Inflammatory macrophage treated with lipopolysaccharide for 1 hour (primary cell): ENCODE measurements at regions not wholly inside any gene's neighbourhood (a gene's known extent, or its start where the extent isn't known, plus 50 kb on each side); places are given as distances from the start of the nearest gene placed in this dataset.

Experiments used
- DNase-seq, 2 donors: peaks; one replicate each; pipeline ENCODE4 v3.0.0-alpha.2; 2020 to 2022

DNA sequence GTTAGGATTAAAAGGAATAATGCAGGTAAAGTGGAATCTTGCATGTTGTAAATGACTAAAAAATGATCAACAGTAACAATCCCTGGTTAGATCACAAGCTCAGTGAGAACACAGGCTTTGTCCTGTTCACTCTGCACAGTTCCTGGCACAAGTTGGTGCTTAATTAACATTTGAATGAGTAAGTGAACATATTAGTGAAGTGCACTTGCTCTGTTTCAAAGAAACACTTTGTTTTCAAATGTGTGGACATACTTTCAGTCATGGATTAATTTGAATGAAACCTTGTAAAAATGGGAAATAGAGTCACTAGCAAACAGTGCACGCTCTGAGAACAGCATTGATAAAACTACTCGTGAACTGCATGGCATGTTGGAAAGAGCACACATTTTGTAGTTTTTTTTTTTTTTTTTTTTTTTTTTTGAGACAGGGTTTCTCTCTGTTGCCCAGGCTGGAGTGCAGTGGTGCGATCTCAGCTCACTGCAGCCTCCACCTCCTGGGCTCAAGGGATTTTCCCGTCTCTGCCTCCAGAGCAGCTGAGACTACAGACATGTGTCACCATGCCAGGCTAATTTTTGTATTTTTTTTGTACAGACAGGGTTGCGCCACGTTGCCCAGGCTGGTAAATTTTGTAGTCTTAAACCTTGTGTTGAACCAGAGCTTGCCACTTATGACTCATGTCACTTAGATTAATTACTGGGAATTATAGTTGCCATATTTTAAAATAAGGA lies 159.9 kb downstream of the LURAP1L start:
- DNase-seq: no peak

DNA sequence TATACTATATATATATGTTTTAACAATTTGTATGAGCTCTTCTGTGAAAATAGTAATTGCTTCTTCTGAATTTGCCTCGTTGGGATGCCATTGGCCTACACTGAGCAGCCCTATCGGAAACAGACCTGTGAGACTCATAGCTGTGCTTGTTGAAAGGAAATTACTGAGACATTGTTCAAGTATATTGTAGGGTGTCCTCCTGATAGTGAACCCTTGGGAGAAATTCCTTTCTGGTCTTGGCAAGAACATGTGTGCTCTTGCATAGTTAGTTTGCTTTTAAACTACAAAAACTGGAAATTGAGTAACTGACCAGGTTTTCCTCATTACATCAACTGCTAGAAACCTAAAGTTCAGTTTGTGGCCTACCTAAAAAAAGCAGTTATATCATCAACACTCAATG lies 160.9 kb downstream of the LURAP1L start:
- DNase-seq: no peak

DNA sequence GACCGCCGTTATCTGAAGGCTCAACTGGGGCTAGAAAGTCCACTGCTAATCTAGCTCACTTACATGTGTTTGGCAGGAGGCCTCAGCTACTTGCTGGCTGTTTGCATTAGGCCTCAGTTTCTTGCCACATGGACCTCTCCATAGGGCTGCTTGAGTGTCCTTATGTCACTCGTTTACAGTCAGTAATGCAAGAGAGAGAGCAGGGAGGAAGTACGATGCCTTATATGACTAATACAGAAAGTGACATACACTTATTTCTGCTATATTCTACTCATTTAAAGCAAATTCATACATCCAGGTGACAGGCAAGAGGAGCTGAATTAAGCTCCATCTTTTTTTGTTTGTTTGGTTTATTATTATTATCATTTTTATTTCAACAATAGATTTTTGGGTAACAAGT lies 179.6 kb downstream of the LURAP1L start:
- DNase-seq: no peak

DNA sequence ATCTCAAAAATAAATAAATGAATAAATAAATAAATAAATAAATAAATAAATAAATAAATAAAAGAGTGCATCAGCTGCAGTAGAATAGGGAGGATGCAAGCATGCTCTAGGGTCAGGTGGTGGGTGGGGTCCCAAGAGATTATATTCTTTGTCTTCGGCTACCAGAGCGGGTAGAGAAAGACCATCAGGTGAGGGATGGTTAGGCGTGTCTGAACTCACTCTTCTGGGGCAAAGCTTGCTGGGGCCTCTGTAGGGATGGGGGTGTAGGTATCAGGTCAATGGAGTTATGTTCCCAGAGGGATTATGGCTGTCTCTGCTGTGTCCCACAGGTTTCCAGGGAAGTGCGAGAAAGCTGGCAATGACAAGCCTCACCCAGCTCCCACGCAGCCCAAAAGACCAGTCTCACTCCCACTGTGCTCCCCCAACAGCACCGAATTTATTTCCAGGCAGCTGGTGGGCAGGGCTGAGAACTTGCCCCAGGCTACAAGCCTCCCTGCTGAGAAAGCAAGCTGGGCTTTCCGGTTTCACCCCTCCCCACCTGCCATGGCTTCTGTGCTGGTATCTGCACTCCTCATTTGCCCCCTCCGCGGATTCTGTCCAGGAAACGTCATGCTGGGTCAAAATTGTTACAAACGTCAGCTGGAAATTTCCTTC lies 180.8 kb downstream of the LURAP1L start:
- no peak for DNase-seq

DNA sequence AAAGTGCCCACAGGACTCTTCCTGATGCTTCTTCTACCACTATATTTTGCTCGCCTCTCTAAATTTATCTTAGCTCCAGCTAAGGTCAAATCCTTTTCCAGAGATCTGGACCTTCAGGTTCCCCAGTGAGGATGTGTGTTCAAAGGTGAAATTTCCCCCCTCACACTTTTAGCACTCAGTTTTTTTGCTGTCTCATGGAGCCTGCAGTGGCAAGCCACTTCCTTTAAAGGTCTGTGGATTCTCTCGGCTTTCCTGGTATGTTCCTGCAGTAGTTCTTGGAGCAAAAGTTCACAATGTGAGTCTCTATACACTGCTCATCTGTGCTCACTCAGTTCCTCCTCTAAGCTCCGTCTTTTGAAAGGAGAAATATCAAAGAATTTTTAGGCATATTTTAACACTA lies 181.4 kb downstream of the LURAP1L start:
- no peak for DNase-seq

DNA sequence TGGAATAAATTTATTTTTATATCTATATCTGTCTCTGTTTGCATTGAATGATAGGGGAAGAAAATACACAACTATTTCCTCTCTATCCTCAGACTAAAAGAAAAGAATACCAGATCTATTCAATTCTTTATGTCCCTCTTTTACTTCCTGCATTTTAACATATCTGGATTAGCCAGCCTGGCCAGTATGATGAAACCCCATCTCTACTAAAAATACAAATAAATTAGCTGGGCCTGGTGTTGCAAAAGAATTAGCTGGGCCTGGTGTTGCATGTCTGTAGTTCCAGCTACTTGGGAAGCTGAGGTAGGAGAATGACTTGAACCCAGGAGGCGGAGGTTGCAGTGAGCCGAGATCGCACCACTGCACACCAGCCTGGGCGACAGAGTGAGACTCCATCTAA lies 182.0 kb downstream of the LURAP1L start:
- no peak for DNase-seq

DNA sequence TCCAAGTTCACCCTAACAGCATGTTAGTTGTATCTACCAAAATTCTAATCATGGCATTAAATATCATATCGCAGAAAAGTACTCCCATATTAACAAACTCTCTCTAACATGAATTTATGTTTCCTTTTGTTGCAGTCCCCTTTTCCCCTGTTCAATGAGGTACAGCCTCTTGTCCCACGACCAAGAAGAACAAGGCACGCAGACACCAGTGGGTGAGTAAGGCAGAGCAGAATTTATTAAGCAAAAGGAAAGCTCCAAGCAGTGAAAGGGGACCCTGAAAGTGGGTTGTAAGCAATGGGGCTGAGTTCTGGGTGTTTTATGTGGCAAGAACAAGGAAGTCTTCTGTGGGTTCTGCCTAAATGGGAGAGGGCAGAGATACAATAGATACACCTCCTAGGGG lies 183.5 kb downstream of the LURAP1L start:
- no peak for DNase-seq

DNA sequence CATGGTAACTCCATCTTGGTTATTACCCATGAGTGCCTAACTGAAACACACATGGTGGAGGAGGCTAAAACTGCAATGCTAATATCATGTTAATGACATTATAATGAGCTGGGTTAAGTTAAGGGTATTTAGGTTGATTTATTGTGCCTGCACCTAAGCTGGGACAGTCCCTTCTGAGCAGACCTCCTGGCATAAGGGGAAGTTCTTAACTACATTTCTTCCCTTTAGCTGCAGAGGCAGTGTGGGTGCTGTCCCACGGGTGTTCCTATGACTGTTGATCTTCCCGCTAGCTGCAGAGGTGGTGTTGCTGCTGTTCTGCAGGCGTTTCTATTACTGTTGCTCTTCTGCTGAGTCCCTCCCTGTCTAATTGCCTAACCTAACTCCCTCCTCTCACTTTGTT lies 183.9 kb downstream of the LURAP1L start:
- no peak for DNase-seq

DNA sequence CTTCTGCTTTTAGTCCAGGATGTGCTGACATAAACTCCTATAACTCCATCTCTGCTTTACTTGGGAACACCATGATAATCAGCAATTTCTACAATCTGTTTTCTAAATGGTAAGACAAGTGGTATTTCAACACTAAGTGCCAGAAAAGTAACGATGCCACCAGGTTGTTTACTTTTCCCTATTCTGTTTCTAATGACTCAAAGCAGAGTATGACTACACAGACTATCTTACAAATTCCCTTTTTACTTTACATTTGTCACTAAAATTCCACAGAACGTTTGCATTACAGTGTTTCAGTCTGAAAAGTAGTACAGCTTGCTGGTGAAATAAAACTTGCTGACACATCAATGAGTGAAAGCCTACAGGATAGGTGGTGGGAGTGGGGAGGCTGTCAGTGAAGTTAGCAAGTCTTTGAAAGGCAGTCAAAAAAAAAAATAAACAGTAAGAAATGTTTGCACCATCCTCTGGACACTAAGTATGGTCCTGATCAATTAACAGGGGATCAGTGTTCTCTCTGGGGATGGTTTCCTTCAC lies 186.5 kb downstream of the LURAP1L start:
- no peak for DNase-seq

DNA sequence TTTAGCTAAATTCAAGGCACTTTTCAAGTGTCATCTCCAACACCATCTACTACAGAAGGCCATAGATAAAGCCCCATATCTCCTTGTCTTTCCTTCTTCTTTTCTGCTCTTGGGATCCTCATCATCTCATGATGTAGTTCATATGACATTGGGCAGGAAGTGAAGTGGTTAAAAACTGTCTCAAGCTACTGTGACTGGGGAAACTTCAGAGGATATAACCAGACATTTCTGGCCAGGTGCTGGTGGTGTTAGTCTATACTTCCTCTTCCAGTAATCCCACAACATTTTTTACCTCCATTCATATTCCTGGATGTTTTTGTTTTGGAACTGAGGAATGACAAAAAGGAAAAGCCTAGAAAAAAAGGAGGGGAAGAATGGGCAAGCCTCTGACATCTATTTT lies 188.7 kb downstream of the LURAP1L start:
- DNase-seq: no peak

DNA sequence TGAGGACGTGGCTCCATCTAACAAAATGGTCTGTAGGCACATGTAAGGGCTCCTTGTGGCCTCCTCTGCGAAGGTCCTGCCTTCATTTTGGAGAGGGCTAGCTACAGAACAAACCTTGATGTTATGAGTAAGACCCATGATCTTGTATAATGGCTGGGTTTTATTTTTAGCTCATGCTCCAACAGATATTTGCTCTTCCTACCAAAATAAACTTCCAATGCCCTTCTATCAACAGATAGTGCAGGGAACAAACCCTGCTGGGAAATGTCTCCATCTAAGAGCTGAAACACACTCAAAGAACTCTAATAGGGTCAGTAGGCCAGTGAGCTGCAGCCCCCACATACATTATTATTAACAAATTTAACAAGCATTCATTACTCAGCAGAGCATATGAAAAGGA lies 189.5 kb downstream of the LURAP1L start:
- DNase-seq: no peak

DNA sequence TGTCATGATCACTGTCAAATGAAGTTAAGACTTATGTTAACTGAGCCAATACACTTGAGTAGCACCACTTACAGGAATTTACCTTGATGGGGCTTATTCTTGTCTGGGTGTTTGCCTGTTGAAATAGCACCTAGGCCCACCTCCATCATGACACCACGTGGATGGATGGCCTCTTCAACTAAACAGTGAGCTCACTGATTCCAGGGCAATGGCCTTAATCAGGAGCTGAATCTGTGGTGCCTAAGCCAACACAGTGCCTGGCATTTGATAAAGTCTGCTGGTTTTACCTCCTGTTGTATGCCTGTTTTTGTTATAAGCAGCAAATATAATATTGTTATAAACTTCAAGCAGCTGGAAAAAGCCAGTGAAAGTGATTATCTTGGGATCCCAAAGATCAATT lies 190.5 kb downstream of the LURAP1L start:
- no peak for DNase-seq

DNA sequence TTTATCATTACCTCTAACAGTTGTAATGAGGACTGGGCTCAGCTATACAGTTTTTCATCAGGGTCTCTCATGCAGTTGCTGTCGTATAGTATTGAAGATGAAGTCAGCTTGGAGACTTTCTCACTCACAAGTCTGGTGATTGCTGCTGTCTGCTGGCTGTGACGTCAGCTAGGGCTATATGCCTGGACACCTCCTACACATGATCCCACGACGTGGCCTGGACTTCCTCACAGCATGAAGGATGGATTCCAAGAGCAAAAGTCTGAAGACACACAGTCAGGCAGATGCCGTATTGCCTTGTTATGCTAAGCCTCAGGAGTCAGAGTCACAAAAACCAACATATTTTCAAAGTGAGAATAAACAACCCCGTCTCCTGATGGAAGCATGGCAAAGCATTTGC lies 193.3 kb downstream of the LURAP1L start:
- DNase-seq: no peak

DNA sequence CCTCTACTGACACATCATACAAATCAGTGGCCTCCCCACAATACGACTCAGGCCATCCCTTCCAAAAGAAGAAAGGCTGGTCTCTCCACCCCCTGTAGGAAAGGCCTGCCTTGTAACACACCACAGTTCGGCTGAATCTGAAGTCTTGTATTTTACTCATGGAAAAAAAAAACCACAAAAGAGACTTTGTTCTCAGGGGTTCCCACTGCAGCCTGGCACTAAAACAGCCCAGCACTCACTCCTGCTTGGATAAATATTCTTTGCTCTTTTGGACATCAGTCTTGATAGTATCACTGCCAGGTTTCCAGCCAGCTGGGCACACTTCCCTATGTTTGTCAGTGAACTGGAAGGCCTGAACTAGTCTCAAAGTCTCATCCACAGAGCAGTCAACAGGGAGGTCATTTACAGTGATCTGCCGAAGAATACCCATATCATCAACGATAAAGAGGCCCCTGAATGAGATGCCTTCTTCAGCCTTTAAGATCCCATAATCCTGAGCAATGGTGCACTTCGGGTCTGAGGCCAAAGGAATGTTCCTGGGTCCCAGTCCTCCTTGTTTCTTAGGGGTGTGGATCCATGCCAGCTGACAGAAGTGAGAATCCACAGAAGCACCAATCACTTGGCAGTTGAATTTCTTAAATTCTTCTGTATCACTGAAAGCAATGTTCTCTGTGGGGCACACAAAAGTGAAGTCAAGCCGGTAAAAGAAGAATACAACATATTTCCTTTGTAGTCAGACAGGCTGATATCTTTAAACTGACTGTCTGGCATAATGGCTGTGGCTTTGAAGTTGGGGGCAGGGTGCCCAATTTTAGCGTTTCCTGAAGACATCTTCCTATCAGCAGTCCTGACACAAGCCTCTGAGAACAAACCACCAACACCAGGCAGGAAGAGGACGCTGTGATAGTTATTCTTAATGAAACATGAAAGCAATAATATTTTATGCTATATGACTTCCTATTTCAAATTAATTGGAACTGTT lies 198.1 kb downstream of the LURAP1L start:
- no peak for DNase-seq

DNA sequence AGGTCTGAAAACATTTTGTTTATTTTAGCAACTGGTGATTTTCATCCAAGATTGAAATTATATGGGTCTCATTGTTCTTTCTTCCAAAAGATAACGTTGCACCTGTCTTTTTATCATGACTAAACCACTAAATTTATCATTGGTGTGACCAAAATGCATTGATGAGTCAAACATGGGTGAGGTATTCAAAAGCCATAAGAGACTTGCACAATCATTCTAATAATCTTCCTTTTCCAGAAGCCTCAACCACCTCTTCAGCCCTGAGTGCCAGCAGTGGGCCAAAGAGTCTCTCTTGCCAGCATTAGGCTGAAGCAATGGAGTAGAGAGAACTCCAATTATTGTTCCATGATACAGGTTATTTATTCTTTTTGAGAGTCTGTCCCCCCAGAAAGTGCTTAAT lies 198.9 kb downstream of the LURAP1L start:
- no peak for DNase-seq

DNA sequence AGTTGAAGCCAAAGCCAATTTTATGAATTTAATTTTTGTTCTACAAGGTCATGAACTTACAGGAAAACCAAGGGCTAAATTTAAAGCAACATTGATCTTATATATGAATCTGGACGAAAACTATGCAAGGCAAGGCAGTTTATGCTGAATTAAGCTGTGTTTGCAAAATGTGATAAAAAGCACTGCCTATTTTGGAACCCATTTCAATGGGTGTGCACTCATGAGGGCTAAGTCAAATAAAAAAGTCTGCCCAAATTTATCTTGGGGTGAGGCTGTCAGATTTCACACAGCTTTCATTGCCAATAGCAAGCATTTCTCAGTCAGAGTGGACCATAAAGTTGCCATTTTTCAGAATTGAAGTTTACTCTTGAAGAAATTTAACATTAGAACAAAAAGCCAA lies 199.9 kb downstream of the LURAP1L start:
- no peak for DNase-seq

DNA sequence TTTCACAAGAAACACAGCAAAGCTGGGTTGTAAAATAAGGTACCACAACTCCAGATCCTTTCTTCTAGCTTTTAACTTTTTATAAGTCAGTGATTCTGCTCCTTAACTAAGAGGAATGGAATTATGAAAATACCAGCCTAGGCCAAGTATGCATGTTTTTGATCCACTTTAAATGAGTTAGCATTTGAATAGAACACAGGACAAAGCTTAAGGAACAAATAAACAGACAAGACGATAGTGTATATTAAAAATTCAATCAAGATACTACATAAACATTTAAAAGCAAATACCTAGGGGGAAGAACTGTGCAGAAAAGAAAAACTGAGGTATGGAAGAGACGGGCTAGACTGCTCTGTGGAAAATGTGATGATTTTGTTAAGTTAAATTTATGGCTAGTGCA lies 200.7 kb downstream of the LURAP1L start:
- DNase-seq: no peak

DNA sequence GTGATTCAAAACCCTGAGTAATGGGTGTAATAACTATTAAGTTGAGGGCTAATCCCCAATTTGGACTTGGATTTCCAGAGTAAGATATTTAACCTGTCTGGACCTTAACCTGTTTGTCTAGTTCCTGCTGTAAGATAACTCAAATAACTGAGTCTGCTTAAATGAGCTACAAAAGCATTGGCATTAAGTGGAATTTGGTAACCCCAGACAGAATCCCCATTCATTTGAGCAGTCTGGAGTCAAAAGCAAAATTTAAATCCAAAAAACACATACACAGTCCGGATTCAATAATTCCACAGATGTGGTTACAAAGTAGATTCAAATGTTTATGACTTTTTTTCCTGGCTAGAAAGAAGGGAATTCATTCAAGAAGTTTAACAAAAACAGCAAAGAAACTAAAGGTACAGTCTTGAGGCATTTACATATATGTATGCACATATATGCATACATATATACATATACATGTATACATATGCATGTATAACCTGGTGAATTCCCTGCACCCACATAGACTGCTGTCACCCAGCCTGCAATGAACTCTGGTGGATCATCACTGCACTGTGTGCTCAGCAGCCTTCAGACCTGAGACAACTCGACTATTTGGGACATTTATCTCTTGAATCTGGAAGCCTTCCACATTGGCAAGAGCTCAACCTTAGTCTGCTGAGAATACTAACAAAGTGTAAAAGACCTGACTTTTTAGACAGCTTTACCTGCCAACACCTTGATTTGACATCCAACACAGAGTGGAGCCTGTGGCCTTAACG lies 205.4 kb downstream of the LURAP1L start:
- DNase-seq: no peak

DNA sequence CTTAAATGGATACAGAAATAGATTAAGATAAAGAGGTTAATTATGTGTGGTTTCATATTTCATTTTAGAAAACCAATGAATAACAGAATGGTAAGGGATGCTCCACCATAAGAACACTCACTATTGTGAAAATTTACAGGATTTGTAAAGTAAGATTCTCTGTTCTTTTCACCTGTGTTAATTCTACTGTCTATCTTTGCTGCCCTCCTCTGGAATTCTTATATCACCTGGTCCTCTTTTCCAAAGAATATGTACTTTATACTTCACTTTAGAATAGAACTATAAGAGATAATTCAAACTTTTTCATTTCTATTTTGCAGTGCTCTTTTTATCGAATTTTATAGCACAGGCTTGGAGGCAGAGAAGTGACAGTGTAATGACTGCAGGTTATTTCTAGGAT lies 213.4 kb downstream of the LURAP1L start:
- DNase-seq: no peak

DNA sequence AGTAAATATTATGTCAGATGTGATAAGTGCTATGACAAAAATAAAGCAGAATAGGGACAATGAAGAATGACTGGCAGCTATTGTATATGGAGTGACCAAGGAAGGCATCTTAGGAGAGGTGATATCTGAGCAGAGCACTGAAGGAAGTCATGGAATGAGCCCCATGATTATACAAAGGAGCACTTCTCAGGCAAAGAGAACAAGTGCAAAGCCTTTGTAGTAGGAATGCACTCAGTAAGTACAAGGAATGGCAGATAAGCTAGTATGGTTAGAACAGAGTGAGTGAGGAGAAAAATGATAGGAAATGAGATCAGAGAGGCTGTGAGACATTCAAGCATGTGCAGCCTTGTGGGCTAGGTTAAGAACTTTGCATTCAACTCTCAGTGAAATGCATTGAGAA lies 214.8 kb downstream of the LURAP1L start:
- DNase-seq: no peak

DNA sequence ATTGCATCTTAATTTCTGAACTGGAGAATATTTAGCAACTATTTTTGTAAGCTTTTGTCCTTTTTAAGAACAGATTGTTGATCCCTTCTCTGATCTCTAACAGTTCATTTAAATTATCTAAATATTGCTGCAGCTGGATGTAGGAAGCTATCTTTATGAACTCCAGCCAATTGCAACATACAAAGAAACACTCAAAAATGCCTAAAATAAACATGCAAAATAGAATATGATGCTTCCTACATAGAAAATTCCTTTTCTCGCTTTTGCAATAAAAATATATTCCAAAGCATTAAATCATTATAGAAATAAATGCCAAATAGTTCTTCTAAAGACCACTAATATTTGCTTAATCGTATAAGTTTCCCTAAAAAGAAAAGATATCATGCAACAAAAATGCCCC lies 218.6 kb downstream of the LURAP1L start:
- no peak for DNase-seq

DNA sequence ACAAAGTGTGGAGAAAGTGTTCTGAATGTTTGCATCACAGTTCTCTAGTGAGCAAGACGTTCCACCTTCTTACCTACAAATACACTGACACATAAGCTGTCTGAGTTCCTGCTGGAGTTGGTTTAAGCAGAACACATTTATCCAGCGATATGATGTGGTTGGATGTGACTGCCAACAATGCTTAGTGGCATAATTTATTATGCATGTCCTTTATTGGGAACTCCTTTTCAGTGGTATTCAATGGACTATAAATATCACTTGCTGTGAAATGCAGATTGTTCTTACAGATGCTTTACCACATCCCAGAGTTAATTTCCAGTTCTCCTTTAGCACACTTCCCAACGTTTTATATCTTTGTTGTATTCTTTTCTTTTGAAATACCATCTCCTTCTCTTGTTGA lies 222.2 kb downstream of the LURAP1L start:
- no peak for DNase-seq
